T-helper 17 cell (primary cell): ENCODE measurements at regions not wholly inside any gene's neighbourhood (a gene's known extent, or its start where the extent isn't known, plus 50 kb on each side); places are given as distances from the start of the nearest gene placed in this dataset.

ENCODE experiments used
- ATAC-seq: fragments of 150-1000 bp; cut with Tn5 transposase; 2 replicates; pipeline ENCODE4 v1.10.0; 2021; ENCODE audit warnings: mild to moderate bottlenecking, moderate library complexity
- DNase-seq, 3 donors: peaks; one replicate each; pipeline versions ENCODE4 v3.0.0 to v3.0.0-alpha.2; 2020 to 2021
- H3K9me3 ChIP-seq: one replicate; pipeline ENCODE4 v1.7.0; 2013; ENCODE audit warnings: low read length, mild to moderate bottlenecking; ENCODE audit not compliant: control insufficient read depth, poor library complexity, severe bottlenecking
- H3K27ac Mint-ChIP-seq: one replicate; pipeline ENCODE4 v1.8.0; 2022; ENCODE audit warnings: mild to moderate bottlenecking, moderate library complexity, mixed read lengths
- H3K27me3 Mint-ChIP-seq: one replicate; pipeline ENCODE4 v1.8.0; 2022; ENCODE audit warnings: mixed read lengths
- H3K36me3 Mint-ChIP-seq: one replicate; pipeline ENCODE4 v1.8.0; 2022; ENCODE audit warnings: low read depth, mixed read lengths
- H3K4me1 Mint-ChIP-seq: one replicate; pipeline ENCODE4 v1.8.0; 2022; ENCODE audit warnings: mild to moderate bottlenecking, mixed read lengths
- H3K4me3 Mint-ChIP-seq: one replicate; pipeline ENCODE4 v1.8.0; 2022; ENCODE audit warnings: mild to moderate bottlenecking, moderate library complexity, mixed read lengths

GRCh38 chr15:66843581-66843980 lies 141.5 kb downstream of the SMAD6 start:
- H3K4me1 Mint-ChIP-seq = peaks cover 15% of the 10 kb centered on the region
- DNase-seq = no peak
- no peaks in the 10 kb centered on the region for H3K9me3 ChIP-seq
- no peak overlapping the region for H3K27ac Mint-ChIP-seq
- peak overlapping the region; percentile 75 for H3K4me3 Mint-ChIP-seq
- H3K36me3 Mint-ChIP-seq = peaks cover 13% of the 10 kb centered on the region
- H3K27me3 Mint-ChIP-seq = peaks cover 66% of the 10 kb centered on the region
- ATAC-seq = no peak

DNA sequence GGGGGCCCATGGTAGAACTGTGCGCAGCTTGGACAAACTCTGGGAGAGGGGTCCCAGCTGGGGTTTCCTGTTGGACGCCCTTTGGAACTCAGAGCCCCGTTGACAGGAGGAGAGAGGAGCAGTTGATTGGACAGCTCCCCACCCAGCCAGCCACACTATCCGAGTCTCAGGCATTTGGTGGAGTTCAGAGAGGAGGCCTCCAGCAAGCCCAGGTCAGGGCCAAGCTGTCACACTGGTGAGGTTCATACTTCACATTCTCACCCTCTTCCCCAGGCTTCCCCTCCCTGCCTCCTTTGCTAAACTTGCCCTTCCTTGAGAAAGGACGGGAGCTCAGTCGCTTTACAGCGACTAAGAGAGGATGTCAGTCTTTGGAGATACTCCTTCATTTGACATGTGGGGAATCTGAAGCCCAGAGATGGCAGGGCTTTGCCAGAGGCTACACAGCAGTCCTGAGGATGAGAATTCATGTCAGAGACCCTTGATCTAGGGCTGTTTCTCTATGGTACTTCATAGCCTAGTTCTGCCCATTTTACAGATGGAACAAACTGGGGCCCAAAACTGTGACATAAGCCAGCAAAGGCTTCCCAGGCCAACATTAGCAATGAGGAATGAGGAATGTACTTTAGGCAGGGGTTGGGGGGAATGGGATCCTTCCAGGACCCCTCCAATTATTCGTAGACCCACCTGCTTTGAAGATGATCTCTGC lies 142.2 kb downstream of the SMAD6 start:
- Mint-ChIP-seq H3K27ac (no peak overlapping the region), H3K36me3 (peaks cover 13% of the 10 kb centered on the region), H3K27me3 (peaks cover 65% of the 10 kb centered on the region), H3K4me3 (no peak overlapping the region), H3K4me1 (peaks cover 15% of the 10 kb centered on the region)
- no peaks in the 10 kb centered on the region for H3K9me3 ChIP-seq
- ATAC-seq (no peak), DNase-seq (no peak)

- DNase-seq = no peak
- Mint-ChIP-seq H3K4me3 (no peak overlapping the region), H3K27ac (no peak overlapping the region), H3K36me3 (peaks cover 13% of the 10 kb centered on the region), H3K27me3 (peaks cover 60% of the 10 kb centered on the region), H3K4me1 (peaks cover 11% of the 10 kb centered on the region)
- H3K9me3 ChIP-seq = no peaks in the 10 kb centered on the region
- no peak for ATAC-seq
Measured at GRCh38 chr15:66844747-66845145, 142.7 kb downstream of the SMAD6 start.

GRCh38 chr15:66845266-66845785 lies 143.3 kb downstream of the SMAD6 start:
- peaks cover 58% of the 10 kb centered on the region for H3K27me3 Mint-ChIP-seq
- DNase-seq (no peak), ATAC-seq (no peak)
- H3K27ac Mint-ChIP-seq = no peak overlapping the region
- H3K4me1 Mint-ChIP-seq = peaks cover 10% of the 10 kb centered on the region
- H3K36me3 Mint-ChIP-seq = peaks cover 13% of the 10 kb centered on the region
- H3K4me3 Mint-ChIP-seq = no peak overlapping the region
- no peaks in the 10 kb centered on the region for H3K9me3 ChIP-seq

GRCh38 chr15:66846031-66846430 lies 144.0 kb downstream of the SMAD6 start:
- Mint-ChIP-seq H3K27ac (no peak overlapping the region), H3K27me3 (peaks cover 55% of the 10 kb centered on the region)
- no peak for ATAC-seq

GRCh38 chr15:66846811-66847210 lies 144.8 kb downstream of the SMAD6 start:
- DNase-seq (no peak), ATAC-seq (no peak)
- H3K4me3 Mint-ChIP-seq = no peak overlapping the region
- peaks cover 48% of the 10 kb centered on the region for H3K27me3 Mint-ChIP-seq
- H3K36me3 Mint-ChIP-seq = peaks cover 12% of the 10 kb centered on the region
- no peaks in the 10 kb centered on the region for H3K9me3 ChIP-seq
- no peak overlapping the region for H3K27ac Mint-ChIP-seq
- H3K4me1 Mint-ChIP-seq = peaks cover 14% of the 10 kb centered on the region

More at GRCh38 chr15:66846031-66846430, 144.0 kb downstream of the SMAD6 start:
- no peaks in the 10 kb centered on the region for H3K9me3 ChIP-seq
- peaks cover 13% of the 10 kb centered on the region for H3K36me3 Mint-ChIP-seq
- DNase-seq = no peak
- peaks cover 11% of the 10 kb centered on the region for H3K4me1 Mint-ChIP-seq
- no peak overlapping the region for H3K4me3 Mint-ChIP-seq

GRCh38 chr15:66847565-66847991 lies 145.5 kb downstream of the SMAD6 start:
- H3K9me3 ChIP-seq = no peaks in the 10 kb centered on the region
- ATAC-seq (no peak), DNase-seq (no peak)
- Mint-ChIP-seq H3K27ac (no peak overlapping the region), H3K4me3 (no peak overlapping the region), H3K27me3 (peaks cover 46% of the 10 kb centered on the region), H3K4me1 (peaks cover 13% of the 10 kb centered on the region), H3K36me3 (peaks cover 9% of the 10 kb centered on the region)

GRCh38 chr15:66848116-66848515 lies 146.1 kb downstream of the SMAD6 start:
- Mint-ChIP-seq H3K36me3 (peaks cover 9% of the 10 kb centered on the region), H3K27me3 (peaks cover 43% of the 10 kb centered on the region), H3K4me3 (no peak overlapping the region), H3K4me1 (peaks cover 11% of the 10 kb centered on the region), H3K27ac (no peak overlapping the region)
- no peak for DNase-seq
- ATAC-seq = no peak
- H3K9me3 ChIP-seq = no peaks in the 10 kb centered on the region

GRCh38 chr15:66848686-66849392 lies 146.8 kb downstream of the SMAD6 start:
- Mint-ChIP-seq H3K4me1 (peaks cover 8% of the 10 kb centered on the region), H3K4me3 (no peak overlapping the region), H3K27me3 (peaks cover 36% of the 10 kb centered on the region), H3K36me3 (peaks cover 9% of the 10 kb centered on the region), H3K27ac (no peak overlapping the region)
- ATAC-seq (no peak), DNase-seq (no peak)
- H3K9me3 ChIP-seq = no peaks in the 10 kb centered on the region

DNA sequence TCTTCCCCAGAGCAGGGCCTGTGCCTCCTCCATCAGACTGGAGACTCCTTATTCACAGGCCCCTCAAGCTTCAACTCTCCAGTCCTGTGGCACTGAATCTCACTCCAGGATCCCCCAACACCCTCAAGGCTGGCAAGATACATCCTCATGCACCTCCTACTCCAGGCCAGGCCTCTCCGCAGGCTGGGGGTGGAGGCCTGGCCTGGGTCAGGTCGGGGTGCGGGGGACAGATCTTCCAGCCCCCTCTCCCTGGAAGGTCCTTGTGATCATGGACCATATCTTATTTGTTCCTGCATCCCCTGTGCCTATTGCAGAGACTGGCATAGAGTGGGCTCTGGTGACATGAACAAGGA lies 147.3 kb downstream of the SMAD6 start:
- Mint-ChIP-seq H3K27ac (no peak overlapping the region), H3K36me3 (peaks cover 9% of the 10 kb centered on the region), H3K27me3 (peaks cover 36% of the 10 kb centered on the region), H3K4me1 (peaks cover 8% of the 10 kb centered on the region), H3K4me3 (no peak overlapping the region)
- H3K9me3 ChIP-seq = no peaks in the 10 kb centered on the region
- ATAC-seq (no peak), DNase-seq (no peak)

GRCh38 chr15:66849746-66850077 lies 147.7 kb downstream of the SMAD6 start:
- peaks cover 9% of the 10 kb centered on the region for H3K36me3 Mint-ChIP-seq
- peaks cover 35% of the 10 kb centered on the region for H3K27me3 Mint-ChIP-seq
- H3K9me3 ChIP-seq = no peaks in the 10 kb centered on the region
- no peak overlapping the region for H3K27ac Mint-ChIP-seq
- ATAC-seq (no peak), DNase-seq (no peak)
- H3K4me3 Mint-ChIP-seq = no peak overlapping the region
- peaks cover 8% of the 10 kb centered on the region for H3K4me1 Mint-ChIP-seq

DNA sequence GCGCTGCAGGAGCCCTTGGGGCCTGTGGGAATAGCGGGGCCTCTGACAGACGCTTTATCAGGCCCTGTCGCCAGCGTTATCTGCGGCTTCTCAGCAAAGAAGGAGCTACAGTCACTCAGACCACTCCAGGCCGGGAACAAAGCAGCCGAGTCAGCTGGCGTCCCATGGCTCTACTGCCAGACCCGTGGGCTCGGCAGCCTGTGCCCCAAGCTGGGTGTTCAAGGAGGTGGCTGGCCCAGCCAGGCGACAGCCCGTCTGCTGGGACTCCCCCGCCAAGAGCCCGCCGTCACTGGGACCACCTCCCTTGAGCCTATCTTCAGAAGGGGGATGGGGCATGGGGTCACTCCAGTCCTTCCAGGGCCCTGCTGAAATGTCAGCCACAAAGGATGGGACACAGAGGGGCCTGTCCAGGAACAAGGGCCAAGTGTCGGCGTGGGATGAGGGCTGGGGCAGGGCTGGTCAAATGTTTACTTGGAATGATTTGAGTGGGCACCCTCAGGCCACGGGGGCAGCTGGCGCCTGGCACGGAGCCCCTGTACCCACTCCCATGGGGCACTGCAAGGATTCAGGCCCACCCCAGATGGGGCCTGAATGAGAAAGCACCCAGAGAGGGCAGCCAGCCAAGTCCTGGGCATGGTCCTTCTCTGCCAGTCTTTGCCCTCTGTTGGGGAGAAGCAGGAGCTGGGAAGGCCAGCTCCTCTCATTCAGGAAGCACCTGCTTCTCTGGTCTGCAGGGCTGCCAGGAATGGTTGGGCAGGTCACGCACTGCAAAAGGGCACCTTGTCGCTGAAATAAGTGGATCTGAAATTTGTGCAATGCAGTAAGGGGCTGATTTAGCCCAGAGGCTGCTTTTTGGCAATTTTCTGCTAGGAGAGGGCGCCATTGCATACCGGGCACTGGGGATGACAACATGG lies 148.3 kb downstream of the SMAD6 start:
- no peak for DNase-seq
- Mint-ChIP-seq H3K4me3 (no peak overlapping the region), H3K27me3 (peaks cover 30% of the 10 kb centered on the region), H3K4me1 (peaks cover 8% of the 10 kb centered on the region), H3K27ac (no peak overlapping the region), H3K36me3 (peaks cover 4% of the 10 kb centered on the region)
- no peak for ATAC-seq
- H3K9me3 ChIP-seq = no peaks in the 10 kb centered on the region

GRCh38 chr15:66850996-66851310 lies 148.9 kb downstream of the SMAD6 start:
- DNase-seq (no peak), ATAC-seq (peak; percentile 5)
- H3K9me3 ChIP-seq = no peaks in the 10 kb centered on the region
- Mint-ChIP-seq H3K27ac (no peak overlapping the region), H3K36me3 (peaks cover 2% of the 10 kb centered on the region), H3K4me1 (peaks cover 8% of the 10 kb centered on the region), H3K27me3 (peaks cover 28% of the 10 kb centered on the region), H3K4me3 (peak overlapping the region; percentile 63)
